ENCODE measurements at regions not wholly inside any gene's neighbourhood (a gene's known extent, or its start where the extent isn't known, plus 50 kb on each side); places are given as distances from the start of the nearest gene placed in this dataset.

GRCh38 chr7:124557587-124557986 is 208.0 kb downstream of the GPR37 start:
- no peak for TF ChIP-seq CTCF (IDR thresholded peaks at IDR 0.05)
- TF ChIP-seq EP300 (IDR thresholded peaks at IDR 0.05) = no peak
- no peak for TF ChIP-seq POLR2A (IDR thresholded peaks at IDR 0.05)
- no peak for TF ChIP-seq POLR2AphosphoS5 (IDR thresholded peaks at IDR 0.05)
- 68 to 81% methylated on average over 1 of the region's 1 CpG for WGBS, 2 donors
- ATAC-seq (ENCODE audit: low FRiP score in 2 of 2) = no peak

GRCh38 chr7:124557101-124557500 is 208.5 kb downstream of the GPR37 start:
- WGBS, 2 donors = 71 to 75% methylated on average over 5 of the region's 5 CpGs
- H3K36me3 ChIP-seq = no peaks in the 10 kb centered on the region
- no peak overlapping the region for H3K4me3 ChIP-seq
- no peak overlapping the region for H3K27ac ChIP-seq
- ATAC-seq (ENCODE audit: low FRiP score in 2 of 2) (no peak), DNase-seq (no peak)
- H3K27me3 ChIP-seq = no peaks in the 10 kb centered on the region
- no peaks in the 10 kb centered on the region for H3K9me3 ChIP-seq
- no peaks in the 10 kb centered on the region for H3K4me1 ChIP-seq
- TF ChIP-seq POLR2AphosphoS5 (IDR thresholded peaks at IDR 0.05) = no peak
- TF ChIP-seq POLR2A (IDR thresholded peaks at IDR 0.05) = no peak
- TF ChIP-seq CTCF (IDR thresholded peaks at IDR 0.05) = no peak
- TF ChIP-seq EP300 (IDR thresholded peaks at IDR 0.05) = no peak

More at GRCh38 chr7:124557587-124557986, 208.0 kb downstream of the GPR37 start:
- H3K36me3 ChIP-seq = no peaks in the 10 kb centered on the region
- H3K27ac ChIP-seq = no peak overlapping the region
- no peak overlapping the region for H3K4me3 ChIP-seq
- H3K27me3 ChIP-seq = no peaks in the 10 kb centered on the region
- H3K9me3 ChIP-seq = no peaks in the 10 kb centered on the region
- DNase-seq = no peak
- H3K4me1 ChIP-seq = no peaks in the 10 kb centered on the region

- no peaks in the 10 kb centered on the region for H3K27me3 ChIP-seq
- no peaks in the 10 kb centered on the region for H3K4me1 ChIP-seq
- H3K9me3 ChIP-seq = no peaks in the 10 kb centered on the region
- no peak for DNase-seq
- 89 to 90% methylated on average over 4 of the region's 4 CpGs for WGBS, 2 donors
- no peak for ATAC-seq (ENCODE audit: low FRiP score in 2 of 2)
- no peak overlapping the region for H3K4me3 ChIP-seq
- no peaks in the 10 kb centered on the region for H3K36me3 ChIP-seq
- no peak overlapping the region for H3K27ac ChIP-seq
- no peak for TF ChIP-seq POLR2A (IDR thresholded peaks at IDR 0.05)
- TF ChIP-seq EP300 (IDR thresholded peaks at IDR 0.05) = no peak
- no peak for TF ChIP-seq POLR2AphosphoS5 (IDR thresholded peaks at IDR 0.05)
- TF ChIP-seq CTCF (IDR thresholded peaks at IDR 0.05) = no peak
These were observed 212.1 kb downstream of the GPR37 start for GRCh38 chr7:124553502-124553901.

- TF ChIP-seq POLR2AphosphoS5 (IDR thresholded peaks at IDR 0.05) = no peak
- DNase-seq (no peak), ATAC-seq (ENCODE audit: low FRiP score in 2 of 2) (no peak)
- Histone ChIP-seq H3K36me3 (no peaks in the 10 kb centered on the region), H3K4me3 (no peak overlapping the region), H3K27ac (no peak overlapping the region), H3K4me1 (no peaks in the 10 kb centered on the region), H3K27me3 (no peaks in the 10 kb centered on the region), H3K9me3 (no peaks in the 10 kb centered on the region)
- WGBS, 2 donors = 76 to 84% methylated on average over 2 of the region's 2 CpGs
These were observed 213.4 kb downstream of the GPR37 start for GRCh38 chr7:124552217-124552616.

GRCh38 chr7:124550036-124550435 is 215.6 kb downstream of the GPR37 start:
- Histone ChIP-seq H3K4me3 (no peak overlapping the region), H3K9me3 (no peaks in the 10 kb centered on the region), H3K27me3 (no peaks in the 10 kb centered on the region), H3K27ac (no peak overlapping the region), H3K4me1 (no peaks in the 10 kb centered on the region), H3K36me3 (no peaks in the 10 kb centered on the region)
- TF ChIP-seq POLR2AphosphoS5 (IDR thresholded peaks at IDR 0.05) = no peak
- TF ChIP-seq CTCF (IDR thresholded peaks at IDR 0.05) = no peak
- TF ChIP-seq POLR2A (IDR thresholded peaks at IDR 0.05) = no peak
- no peak for TF ChIP-seq EP300 (IDR thresholded peaks at IDR 0.05)
- 52 to 57% methylated on average over 1 of the region's 1 CpG for WGBS, 2 donors
- DNase-seq = no peak
- ATAC-seq (ENCODE audit: low FRiP score in 2 of 2) = no peak
